ENCODE measurements at regions not wholly inside any gene's neighbourhood (a gene's known extent, or its start where the extent isn't known, plus 50 kb on each side); places are given as distances from the start of the nearest gene placed in this dataset.

- Histone ChIP-seq H3K4me1 (ENCODE audit: control insufficient read depth, insufficient read depth, low read depth, low read length) (no peaks in the 10 kb centered on the region), H2BK5ac (ENCODE audit: low read depth, low read length, poor library complexity, severe bottlenecking) (no peak overlapping the region), H3K9ac (ENCODE audit: low read length) (no peak overlapping the region), H2BK15ac (ENCODE audit: low read depth, poor library complexity, severe bottlenecking) (no peak overlapping the region), H3K79me1 (replicated peaks; ENCODE audit: low read length, poor library complexity, severe bottlenecking) (no peaks in the 10 kb centered on the region), H3K14ac (ENCODE audit: low read length in 2 of 2) (no peak overlapping the region), H4K8ac (ENCODE audit: low read length) (no peak overlapping the region), H2AFZ (ENCODE audit: low read depth, low read length) (no peak overlapping the region), H3K23ac (ENCODE audit: low read length in 2 of 2) (no peak overlapping the region), H3K27ac (ENCODE audit: low read length, poor library complexity, severe bottlenecking) (no peak overlapping the region), H3K18ac (ENCODE audit: low read depth in 1 of 2, low read length in 2 of 2) (no peak overlapping the region), H3K4me2 (ENCODE audit: low read length, poor library complexity, severe bottlenecking) (no peak overlapping the region), H3K4ac (ENCODE audit: low read depth in 1 of 2, low read length in 2 of 2) (no peak overlapping the region), H3K9me3 (ENCODE audit: control insufficient read depth, low read length) (peaks cover 3% of the 10 kb centered on the region), H3K4me3 (ENCODE audit: insufficient read depth in 1 of 2, low read depth in 1 of 2, low read length in 2 of 2) (no peak overlapping the region), H3K36me3 (ENCODE audit: control insufficient read depth in 1 of 2, insufficient read depth in 2 of 2, low read depth in 1 of 2, low read length in 2 of 2) (no peaks in the 10 kb centered on the region), H2AK5ac (ENCODE audit: low read length, severe bottlenecking) (no peak overlapping the region), H2BK12ac (ENCODE audit: low read length in 2 of 2) (no peak overlapping the region), H4K91ac (ENCODE audit: low read length) (no peak overlapping the region), H2BK120ac (ENCODE audit: low read depth, low read length) (no peak overlapping the region), H3K27me3 (ENCODE audit: control insufficient read depth in 1 of 2, insufficient read depth in 1 of 2, low read length in 2 of 2) (no peaks in the 10 kb centered on the region)
- 64% methylated on average over 3 of the region's 4 CpGs for WGBS
- no peak for DNase-seq
Observed at GRCh38 chr7:156275292-156275691, 365.3 kb upstream of the RNF32 start.

DNA sequence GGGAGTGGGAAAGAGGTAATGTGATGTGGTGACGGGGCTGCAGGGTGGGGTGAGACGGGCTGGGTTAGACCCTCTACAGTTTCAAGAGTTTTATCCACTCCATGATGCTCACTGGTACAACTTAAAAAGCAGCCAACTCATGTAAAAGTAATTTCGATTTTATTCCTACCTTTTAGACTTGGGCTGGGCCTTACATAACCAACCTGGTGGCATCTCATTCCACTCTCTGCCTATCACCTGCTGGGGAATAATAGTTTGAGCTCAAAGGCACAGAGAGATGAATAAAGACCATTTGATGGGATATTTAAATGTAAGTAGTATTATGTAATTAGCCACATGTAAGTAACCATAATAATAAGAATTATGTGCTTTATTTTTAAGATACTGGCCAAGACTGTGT lies 366.0 kb upstream of the RNF32 start:
- Histone ChIP-seq H4K8ac (ENCODE audit: low read length) (no peak overlapping the region), H3K79me1 (replicated peaks; ENCODE audit: low read length, poor library complexity, severe bottlenecking) (no peaks in the 10 kb centered on the region), H2BK5ac (ENCODE audit: low read depth, low read length, poor library complexity, severe bottlenecking) (no peak overlapping the region), H2AK5ac (ENCODE audit: low read length, severe bottlenecking) (no peak overlapping the region), H2AFZ (ENCODE audit: low read depth, low read length) (no peak overlapping the region), H3K18ac (ENCODE audit: low read depth in 1 of 2, low read length in 2 of 2) (no peak overlapping the region), H3K4me3 (ENCODE audit: insufficient read depth in 1 of 2, low read depth in 1 of 2, low read length in 2 of 2) (no peak overlapping the region), H3K14ac (ENCODE audit: low read length in 2 of 2) (no peak overlapping the region), H2BK15ac (ENCODE audit: low read depth, poor library complexity, severe bottlenecking) (no peak overlapping the region), H3K23ac (ENCODE audit: low read length in 2 of 2) (no peak overlapping the region), H3K27me3 (ENCODE audit: control insufficient read depth in 1 of 2, insufficient read depth in 1 of 2, low read length in 2 of 2) (no peaks in the 10 kb centered on the region), H4K91ac (ENCODE audit: low read length) (no peak overlapping the region), H3K4me2 (ENCODE audit: low read length, poor library complexity, severe bottlenecking) (no peak overlapping the region), H3K9ac (ENCODE audit: low read length) (no peak overlapping the region), H3K4ac (ENCODE audit: low read depth in 1 of 2, low read length in 2 of 2) (no peak overlapping the region), H2BK120ac (ENCODE audit: low read depth, low read length) (no peak overlapping the region), H3K4me1 (ENCODE audit: control insufficient read depth, insufficient read depth, low read depth, low read length) (no peaks in the 10 kb centered on the region), H2BK12ac (ENCODE audit: low read length in 2 of 2) (no peak overlapping the region), H3K27ac (ENCODE audit: low read length, poor library complexity, severe bottlenecking) (no peak overlapping the region), H3K9me3 (ENCODE audit: control insufficient read depth, low read length) (peaks cover 3% of the 10 kb centered on the region), H3K36me3 (ENCODE audit: control insufficient read depth in 1 of 2, insufficient read depth in 2 of 2, low read depth in 1 of 2, low read length in 2 of 2) (no peaks in the 10 kb centered on the region)
- DNase-seq = no peak
- no CpG with 5 or more reads among the region's 3 CpGs for WGBS

DNA sequence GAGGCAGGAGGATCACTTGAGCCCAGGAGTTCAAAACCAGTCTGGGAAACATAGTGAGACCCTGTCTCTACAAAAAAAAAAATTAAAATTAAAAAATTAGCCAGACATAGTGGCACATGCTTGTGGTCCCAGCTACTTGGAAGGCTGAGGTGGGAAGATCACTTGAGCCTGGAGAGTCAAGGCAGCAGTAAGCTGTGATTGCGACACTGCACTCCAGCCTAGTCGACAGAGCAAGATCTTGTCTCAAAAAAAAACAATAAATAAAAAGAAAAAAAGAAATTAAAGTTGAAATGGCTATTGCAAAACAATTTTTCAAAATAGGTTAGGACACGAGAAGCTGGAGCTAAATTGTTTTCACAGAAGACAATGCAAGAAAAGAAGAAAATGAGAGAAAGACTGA lies 379.0 kb upstream of the RNF32 start:
- no peak for DNase-seq
- H2BK5ac ChIP-seq (ENCODE audit: low read depth, low read length, poor library complexity, severe bottlenecking) = no peak overlapping the region
- no peaks in the 10 kb centered on the region for H3K27me3 ChIP-seq (ENCODE audit: control insufficient read depth in 1 of 2, insufficient read depth in 1 of 2, low read length in 2 of 2)
- 54% methylated on average over 1 of the region's 3 CpGs for WGBS
- no peak overlapping the region for H3K9ac ChIP-seq (ENCODE audit: low read length)
- H3K18ac ChIP-seq (ENCODE audit: low read depth in 1 of 2, low read length in 2 of 2) = no peak overlapping the region
- H3K23ac ChIP-seq (ENCODE audit: low read length in 2 of 2) = no peak overlapping the region
- H4K91ac ChIP-seq (ENCODE audit: low read length) = no peak overlapping the region
- H3K4ac ChIP-seq (ENCODE audit: low read depth in 1 of 2, low read length in 2 of 2) = no peak overlapping the region
- no peak overlapping the region for H2BK12ac ChIP-seq (ENCODE audit: low read length in 2 of 2)
- no peaks in the 10 kb centered on the region for H3K79me1 ChIP-seq (replicated peaks; ENCODE audit: low read length, poor library complexity, severe bottlenecking)
- no peak overlapping the region for H4K8ac ChIP-seq (ENCODE audit: low read length)
- H2BK120ac ChIP-seq (ENCODE audit: low read depth, low read length) = no peak overlapping the region
- H2AK5ac ChIP-seq (ENCODE audit: low read length, severe bottlenecking) = no peak overlapping the region
- H3K4me3 ChIP-seq (ENCODE audit: insufficient read depth in 1 of 2, low read depth in 1 of 2, low read length in 2 of 2) = no peak overlapping the region
- no peak overlapping the region for H2AFZ ChIP-seq (ENCODE audit: low read depth, low read length)
- H3K36me3 ChIP-seq (ENCODE audit: control insufficient read depth in 1 of 2, insufficient read depth in 2 of 2, low read depth in 1 of 2, low read length in 2 of 2) = no peaks in the 10 kb centered on the region
- H3K14ac ChIP-seq (ENCODE audit: low read length in 2 of 2) = no peak overlapping the region
- H3K27ac ChIP-seq (ENCODE audit: low read length, poor library complexity, severe bottlenecking) = no peak overlapping the region
- H3K4me1 ChIP-seq (ENCODE audit: control insufficient read depth, insufficient read depth, low read depth, low read length) = no peaks in the 10 kb centered on the region
- H3K4me2 ChIP-seq (ENCODE audit: low read length, poor library complexity, severe bottlenecking) = no peak overlapping the region
- H2BK15ac ChIP-seq (ENCODE audit: low read depth, poor library complexity, severe bottlenecking) = no peak overlapping the region
- H3K9me3 ChIP-seq (ENCODE audit: control insufficient read depth, low read length) = no peaks in the 10 kb centered on the region

DNA sequence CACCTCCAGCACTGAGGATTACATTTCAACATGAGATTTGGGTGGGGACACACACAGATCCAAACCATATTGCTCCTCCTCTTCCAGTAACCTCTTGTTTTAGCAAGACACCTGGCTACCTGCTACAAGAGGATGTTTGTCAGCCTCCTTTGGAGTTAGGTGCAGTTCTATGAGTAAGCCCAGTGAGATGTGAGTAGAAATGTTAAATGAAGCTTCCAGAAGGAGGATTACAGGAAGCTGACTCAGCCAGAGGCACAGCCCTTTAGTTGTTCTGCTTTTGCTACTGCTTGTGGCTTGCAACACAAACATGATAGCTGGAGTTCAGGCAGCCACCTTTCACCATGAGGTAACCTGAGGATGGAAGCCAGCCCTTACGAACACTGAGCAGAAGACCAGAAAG lies 382.7 kb upstream of the RNF32 start:
- 82% methylated on average over 1 of the region's 1 CpG for WGBS
- H4K8ac ChIP-seq (ENCODE audit: low read length) = no peak overlapping the region
- no peak overlapping the region for H2BK12ac ChIP-seq (ENCODE audit: low read length in 2 of 2)
- no peak overlapping the region for H2BK5ac ChIP-seq (ENCODE audit: low read depth, low read length, poor library complexity, severe bottlenecking)
- H3K9ac ChIP-seq (ENCODE audit: low read length) = no peak overlapping the region
- H2AK5ac ChIP-seq (ENCODE audit: low read length, severe bottlenecking) = no peak overlapping the region
- H3K4me1 ChIP-seq (ENCODE audit: control insufficient read depth, insufficient read depth, low read depth, low read length) = no peaks in the 10 kb centered on the region
- H2BK15ac ChIP-seq (ENCODE audit: low read depth, poor library complexity, severe bottlenecking) = no peak overlapping the region
- H2BK120ac ChIP-seq (ENCODE audit: low read depth, low read length) = no peak overlapping the region
- H4K91ac ChIP-seq (ENCODE audit: low read length) = no peak overlapping the region
- H3K36me3 ChIP-seq (ENCODE audit: control insufficient read depth in 1 of 2, insufficient read depth in 2 of 2, low read depth in 1 of 2, low read length in 2 of 2) = no peaks in the 10 kb centered on the region
- H3K4me3 ChIP-seq (ENCODE audit: insufficient read depth in 1 of 2, low read depth in 1 of 2, low read length in 2 of 2) = no peak overlapping the region
- no peak overlapping the region for H3K23ac ChIP-seq (ENCODE audit: low read length in 2 of 2)
- H3K27me3 ChIP-seq (ENCODE audit: control insufficient read depth in 1 of 2, insufficient read depth in 1 of 2, low read length in 2 of 2) = no peaks in the 10 kb centered on the region
- no peak overlapping the region for H3K14ac ChIP-seq (ENCODE audit: low read length in 2 of 2)
- no peak overlapping the region for H3K4me2 ChIP-seq (ENCODE audit: low read length, poor library complexity, severe bottlenecking)
- H3K4ac ChIP-seq (ENCODE audit: low read depth in 1 of 2, low read length in 2 of 2) = no peak overlapping the region
- H3K79me1 ChIP-seq (replicated peaks; ENCODE audit: low read length, poor library complexity, severe bottlenecking) = no peaks in the 10 kb centered on the region
- no peak for DNase-seq
- no peak overlapping the region for H3K27ac ChIP-seq (ENCODE audit: low read length, poor library complexity, severe bottlenecking)
- H3K18ac ChIP-seq (ENCODE audit: low read depth in 1 of 2, low read length in 2 of 2) = no peak overlapping the region
- H2AFZ ChIP-seq (ENCODE audit: low read depth, low read length) = no peak overlapping the region
- no peaks in the 10 kb centered on the region for H3K9me3 ChIP-seq (ENCODE audit: control insufficient read depth, low read length)

Measured in mesenchymal stem cell (in vitro differentiated cells and primary cell).